Naive thymus-derived CD8-positive, alpha-beta T cell (primary cell): ENCODE measurements at regions not wholly inside any gene's neighbourhood (a gene's known extent, or its start where the extent isn't known, plus 50 kb on each side); places are given as distances from the start of the nearest gene placed in this dataset.

Experiments
- ATAC-seq, 2 donors: fragments of 150-1000 bp; cut with Tn5 transposase in 1 of 2; sonication (Bioruptor Pico), chemical (Tn5 transposase) in 1 of 2; 1 replicate in 1 of 2; 2 replicates in 1 of 2; pipeline ENCODE4 v1.10.0; 2021; ENCODE audit warnings: mild to moderate bottlenecking in 2 of 2, moderate library complexity in 2 of 2
- POLR2A ChIA-PET: fragments of 350-600 bp; sonication (Branson Sonifier 250); formaldehyde crosslinking; loops from one replicate; lab custom pipeline; 2021; ENCODE audit warnings: antibody characterized with exemption; lab: Charles Lee
- DNase-seq, 10 donors: peaks; one replicate each; pipeline versions ENCODE4 v3.0.0 to v3.0.0-alpha.2; 2020 to 2022
- H3K27ac Mint-ChIP-seq, 10 donors: one replicate each; pipeline ENCODE4 v1.8.0; 2020 to 2022; ENCODE audit warnings: mild to moderate bottlenecking in 10 of 10, mixed read lengths in 10 of 10, moderate library complexity in 4 of 10, inconsistent platforms in 1 of 10
- H3K27me3 Mint-ChIP-seq, 5 donors: one replicate each; pipeline ENCODE4 v1.8.0; 2021 to 2022; ENCODE audit warnings: mixed read lengths in 5 of 5
- H3K36me3 Mint-ChIP-seq, 3 donors: one replicate each; pipeline ENCODE4 v1.8.0; 2020 to 2022; ENCODE audit warnings: mixed read lengths in 3 of 3, mild to moderate bottlenecking in 2 of 3, inconsistent platforms in 1 of 3
- H3K4me1 Mint-ChIP-seq, 4 donors: one replicate each; pipeline ENCODE4 v1.8.0; 2021 to 2022; ENCODE audit warnings: mixed read lengths in 4 of 4
- H3K4me3 Mint-ChIP-seq, 10 donors: one replicate each; pipeline ENCODE4 v1.8.0; 2020 to 2022; ENCODE audit warnings: mild to moderate bottlenecking in 10 of 10, mixed read lengths in 10 of 10, moderate library complexity in 6 of 10, inconsistent platforms in 1 of 10
- H3K9me3 Mint-ChIP-seq, 9 donors: one replicate each; pipeline ENCODE4 v1.8.0; 2020 to 2022; ENCODE audit warnings: mixed read lengths in 9 of 9, mild to moderate bottlenecking in 3 of 9, inconsistent platforms in 1 of 9, moderate library complexity in 1 of 9

DNA sequence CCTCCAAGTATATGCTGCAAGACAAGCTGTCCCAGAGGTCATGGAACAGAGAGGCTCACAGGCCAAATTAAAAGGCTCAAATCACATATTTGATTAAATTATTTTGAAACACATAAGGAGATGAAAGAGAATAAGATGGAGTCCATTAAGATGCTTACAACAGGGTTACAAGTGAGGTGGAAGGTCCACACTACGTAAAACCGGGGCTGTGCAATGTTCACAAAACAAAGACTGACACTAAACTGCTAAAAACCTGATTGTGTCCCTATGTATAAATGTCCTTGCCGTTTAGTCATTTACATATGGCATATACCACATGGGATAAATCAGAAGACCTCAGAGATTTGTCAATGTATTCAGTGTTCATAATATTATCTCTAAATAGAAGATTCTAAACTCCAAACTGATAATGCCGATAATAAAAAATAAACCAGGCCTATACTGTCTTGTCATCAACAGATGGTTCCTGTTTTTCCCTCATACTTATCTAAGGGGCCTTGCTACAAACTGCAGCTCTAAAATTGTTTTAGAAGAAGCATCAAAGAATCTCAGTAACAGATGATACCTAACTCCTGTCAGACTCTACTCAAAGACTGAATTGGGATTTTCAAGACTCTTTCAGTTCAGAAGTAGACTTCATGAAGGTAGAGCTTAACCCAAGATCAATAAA is 51.8 kb upstream of the RIPOR2 start:
- Mint-ChIP-seq H3K9me3 (peaks cover 0 to 8% (median 6%) of the 10 kb centered on the region in 9 donors), H3K4me3 (peak overlapping the region in 5 of 10 donors; percentile 6 to 51 (median 27)), H3K27me3 (no peaks in the 10 kb centered on the region), H3K4me1 (peaks cover 39 to 85% (median 79%) of the 10 kb centered on the region in 4 donors), H3K27ac (peak overlapping the region in 9 of 10 donors; percentile 13 to 82 (median 71)), H3K36me3 (peaks cover 0 to 18% (median 5%) of the 10 kb centered on the region in 3 donors)
- POLR2A ChIA-PET = interaction anchor here (1.0 to 6.2 kb wide), 9 partner anchors 18 to 122 kb away, joined by 3 to 289 read pairs (median 3); partner anchors contain the start of gene RIPOR2
- DNase-seq = no peak
- no peak for ATAC-seq

DNA sequence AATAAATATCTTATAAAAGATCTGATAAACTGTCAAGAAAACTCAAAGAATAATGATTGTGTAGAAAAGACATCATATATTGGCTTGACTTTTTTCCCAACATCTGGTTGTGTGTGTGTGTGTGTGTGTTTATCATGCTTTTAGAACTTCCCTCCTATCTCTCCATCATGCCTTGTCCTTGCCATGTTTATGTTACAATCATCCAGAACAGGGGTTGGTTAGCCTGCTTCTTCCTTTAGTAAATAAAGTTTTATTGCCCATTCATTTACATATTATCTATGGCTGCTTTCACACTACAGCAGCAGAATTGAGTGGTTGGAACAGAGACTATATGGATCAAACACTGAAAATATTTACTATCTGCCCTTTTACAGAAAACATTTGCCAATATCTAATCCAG is 52.8 kb upstream of the RIPOR2 start:
- peak overlapping the region in 8 of 10 donors; percentile 16 to 79 (median 30) for H3K27ac Mint-ChIP-seq
- peaks cover 0 to 20% (median 5%) of the 10 kb centered on the region in 3 donors for H3K36me3 Mint-ChIP-seq
- ATAC-seq (no peak), DNase-seq (no peak)
- peaks cover 39 to 83% (median 82%) of the 10 kb centered on the region in 4 donors for H3K4me1 Mint-ChIP-seq
- H3K9me3 Mint-ChIP-seq = peaks cover 0 to 8% (median 6%) of the 10 kb centered on the region in 9 donors
- H3K27me3 Mint-ChIP-seq = no peaks in the 10 kb centered on the region
- peak overlapping the region in 3 of 10 donors; percentile 4 to 11 (median 10) for H3K4me3 Mint-ChIP-seq
- POLR2A ChIA-PET = interaction anchor here (1.0 to 6.2 kb wide), 7 partner anchors 19 to 78 kb away, joined by 3 to 289 read pairs (median 7); partner anchors contain the start of gene RIPOR2

DNA sequence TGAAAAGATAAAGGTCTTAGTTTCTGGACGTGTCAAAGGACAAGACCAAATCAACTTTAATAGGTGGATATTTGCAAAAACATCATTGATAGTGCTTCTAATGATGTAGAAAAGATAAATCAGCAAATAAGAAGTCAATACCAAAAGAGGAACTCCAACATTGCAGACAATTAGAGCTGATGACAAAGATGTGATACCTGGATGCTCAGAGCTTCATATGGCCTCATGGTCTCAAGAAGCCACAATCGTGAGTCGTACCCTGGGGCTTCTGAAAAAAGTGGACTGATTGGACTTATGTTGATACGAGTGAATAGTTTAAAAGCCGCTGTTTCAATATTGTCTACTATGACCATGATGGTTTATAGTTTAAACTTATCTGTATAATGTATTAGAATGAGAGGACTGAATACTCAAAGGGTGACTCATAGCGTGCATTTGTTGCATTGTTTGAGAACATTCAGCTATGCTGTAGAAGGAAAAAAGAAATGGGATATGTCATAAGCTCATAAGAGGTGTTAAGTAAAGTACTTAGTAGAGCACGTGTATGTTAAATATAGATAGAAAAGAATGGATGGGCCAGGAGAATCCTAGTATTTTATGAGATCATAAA is 54.6 kb upstream of the RIPOR2 start:
- POLR2A ChIA-PET = interaction anchor here (1.1 to 6.2 kb wide), 13 partner anchors 12 to 133 kb away, joined by 3 to 289 read pairs (median 18); partner anchors contain the start of gene RIPOR2
- Mint-ChIP-seq H3K4me1 (peaks cover 41 to 85% (median 82%) of the 10 kb centered on the region in 4 donors), H3K36me3 (peaks cover 0 to 20% (median 5%) of the 10 kb centered on the region in 3 donors), H3K27me3 (no peaks in the 10 kb centered on the region), H3K4me3 (peak overlapping the region; percentile 16 to 82 (median 68)), H3K9me3 (peaks cover 0 to 8% (median 6%) of the 10 kb centered on the region in 9 donors), H3K27ac (peak overlapping the region; percentile 80 to 96 (median 93))
- ATAC-seq = no peak
- no peak for DNase-seq

DNA sequence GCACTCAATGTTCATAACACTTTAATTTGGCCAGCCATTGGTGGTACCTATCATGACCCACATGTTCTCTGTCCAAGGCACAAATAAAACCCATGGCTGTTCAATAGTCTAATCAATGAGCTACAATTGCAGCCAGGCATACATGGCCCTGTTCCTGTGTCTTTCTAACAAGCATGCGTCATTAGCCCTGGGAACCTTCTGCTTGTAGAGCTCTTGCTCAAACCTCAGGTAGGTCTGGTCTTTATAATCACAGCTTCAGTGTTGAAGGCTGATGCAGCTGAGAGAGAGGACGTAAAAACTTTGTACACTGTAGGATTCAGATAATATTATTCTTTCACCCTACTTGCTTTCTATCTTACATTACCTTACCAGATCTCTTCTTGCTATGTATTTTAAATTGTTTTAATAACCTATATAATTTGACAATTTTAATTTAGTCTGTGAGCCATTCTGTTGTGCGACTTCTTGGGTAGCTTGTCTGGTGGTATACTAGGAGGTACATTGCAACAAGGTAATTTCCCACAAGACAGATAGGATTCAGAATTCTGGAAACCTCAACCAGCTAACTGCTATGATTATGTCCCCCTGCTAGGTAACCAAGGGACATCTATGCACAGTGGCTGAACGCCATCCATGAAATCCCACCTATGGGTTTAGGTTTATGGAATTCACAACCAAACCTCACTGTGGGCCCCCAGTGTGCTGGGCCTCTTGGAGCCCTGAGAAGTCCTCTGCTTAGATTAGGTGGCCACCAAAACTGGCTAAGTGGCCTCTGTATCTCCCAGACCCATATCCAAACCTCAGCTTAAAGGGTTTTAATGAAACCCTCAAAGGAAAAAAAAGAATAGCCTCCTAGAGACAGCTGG is 55.4 kb upstream of the RIPOR2 start:
- DNase-seq = peak in 4 of 10 donors; percentile 25 to 43 (median 27)
- peaks cover 40 to 82% (median 77%) of the 10 kb centered on the region in 4 donors for H3K4me1 Mint-ChIP-seq
- ATAC-seq = peak; percentile 57 to 72
- H3K36me3 Mint-ChIP-seq = peaks cover 0 to 20% (median 5%) of the 10 kb centered on the region in 3 donors
- peak overlapping the region; percentile 36 to 82 (median 70) for H3K4me3 Mint-ChIP-seq
- H3K27ac Mint-ChIP-seq = peak overlapping the region; percentile 89 to 96 (median 93)
- peaks cover 0 to 8% (median 6%) of the 10 kb centered on the region in 9 donors for H3K9me3 Mint-ChIP-seq
- POLR2A ChIA-PET = interaction anchor here (0.7 to 6.2 kb wide), 29 partner anchors 9 to 272 kb away, joined by 3 to 289 read pairs (median 6); partner anchors contain the start of genes C6orf62 and RIPOR2
- no peaks in the 10 kb centered on the region for H3K27me3 Mint-ChIP-seq

DNA sequence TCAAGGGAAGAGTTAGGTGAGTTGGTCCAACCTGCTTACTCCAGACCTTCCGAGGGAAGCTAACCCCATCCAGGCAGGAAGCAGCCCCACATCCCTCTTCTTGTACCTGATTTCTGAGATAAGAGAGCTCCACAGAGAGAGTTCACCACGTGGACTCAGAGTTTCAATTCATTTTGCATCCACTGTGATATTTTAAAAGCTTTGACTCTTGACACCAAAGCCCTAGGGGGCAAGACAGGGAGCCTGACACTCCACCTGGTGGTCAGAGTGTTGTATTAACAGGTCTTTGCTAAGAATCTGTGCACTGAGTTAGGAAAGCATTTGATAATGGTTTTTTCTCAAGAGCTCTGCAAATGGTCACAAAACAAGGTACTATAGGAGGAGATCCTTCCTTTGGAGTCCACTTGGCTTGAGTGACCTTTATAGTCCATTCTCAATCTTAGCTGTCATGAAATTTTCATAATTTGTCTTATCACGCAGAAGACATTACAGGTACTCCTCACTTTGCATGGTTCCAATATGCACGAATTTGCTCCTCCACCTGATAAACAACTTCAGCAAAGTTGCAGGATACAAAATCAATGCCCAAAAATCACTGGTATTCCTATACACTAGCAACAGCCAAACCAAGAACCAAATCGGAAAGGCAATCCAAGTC is 56.2 kb upstream of the RIPOR2 start:
- Mint-ChIP-seq H3K27ac (peak overlapping the region; percentile 89 to 96 (median 93)), H3K9me3 (peaks cover 0 to 8% (median 4%) of the 10 kb centered on the region in 9 donors), H3K36me3 (peaks cover 0 to 12% (median 0%) of the 10 kb centered on the region in 3 donors), H3K4me1 (peaks cover 44 to 82% (median 77%) of the 10 kb centered on the region in 4 donors), H3K27me3 (no peaks in the 10 kb centered on the region), H3K4me3 (peak overlapping the region; percentile 36 to 82 (median 70))
- POLR2A ChIA-PET = interaction anchor here (0.9 to 6.2 kb wide), 28 partner anchors 9 to 272 kb away, joined by 3 to 289 read pairs (median 6); partner anchors contain the start of genes C6orf62 and RIPOR2
- peak; percentile 86 to 88 for ATAC-seq
- peak; percentile 50 to 90 (median 78) for DNase-seq

DNA sequence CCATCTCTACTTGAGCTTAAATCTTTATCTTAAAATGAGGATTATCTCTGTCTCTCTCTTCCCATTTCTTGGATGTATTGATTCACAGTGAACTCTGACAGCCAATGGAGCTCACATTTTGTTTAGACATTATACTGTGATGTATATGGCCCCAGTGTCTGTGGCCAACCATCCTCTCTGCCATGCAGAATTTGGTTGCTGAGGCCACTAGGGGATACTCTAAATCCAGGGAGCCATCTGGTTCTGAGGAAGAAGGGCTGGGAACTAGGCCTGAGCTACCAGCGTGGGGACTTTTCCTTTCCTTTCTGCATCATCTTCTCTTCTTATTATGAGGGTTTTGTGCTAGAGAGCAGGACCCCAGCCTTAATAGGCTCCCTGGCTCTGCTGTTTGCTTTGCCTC is 59.1 kb upstream of the RIPOR2 start:
- Mint-ChIP-seq H3K4me1 (peaks cover 49 to 91% (median 82%) of the 10 kb centered on the region in 4 donors), H3K4me3 (peak overlapping the region in 1 of 10 donors; percentile 20), H3K27me3 (no peaks in the 10 kb centered on the region), H3K9me3 (peaks cover 0 to 2% (median 0%) of the 10 kb centered on the region in 9 donors), H3K36me3 (peaks cover 0 to 4% (median 0%) of the 10 kb centered on the region in 3 donors), H3K27ac (peak overlapping the region in 7 of 10 donors; percentile 12 to 92 (median 61))
- DNase-seq (no peak), ATAC-seq (no peak)
- POLR2A ChIA-PET = interaction anchor here (0.6 to 3.6 kb wide), 9 partner anchors 9 to 137 kb away, joined by 3 to 23 read pairs (median 4); partner anchors contain the start of gene RIPOR2

DNA sequence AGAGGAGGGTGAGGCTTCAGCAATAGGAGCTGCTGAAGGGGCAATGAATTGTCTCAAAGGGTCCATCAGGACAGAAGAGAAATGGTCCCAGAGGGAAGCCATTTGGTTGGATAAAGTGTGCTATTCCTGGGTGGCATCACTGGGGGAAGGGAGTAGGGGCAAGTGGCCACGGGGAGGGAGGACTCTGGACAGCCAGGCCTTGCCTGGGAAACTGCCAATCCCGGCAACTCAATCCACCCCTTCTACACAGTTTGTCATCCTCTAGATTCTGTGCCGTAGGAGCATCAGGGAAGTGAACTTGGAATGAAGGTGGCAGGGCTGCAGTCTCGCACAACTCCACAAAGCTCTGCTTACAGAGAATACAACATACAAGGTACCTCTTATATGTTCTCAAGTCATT is 59.5 kb upstream of the RIPOR2 start:
- no peak for DNase-seq
- H3K27ac Mint-ChIP-seq = peak overlapping the region in 6 of 10 donors; percentile 12 to 92 (median 62)
- no peaks in the 10 kb centered on the region for H3K27me3 Mint-ChIP-seq
- peaks cover 0 to 2% (median 0%) of the 10 kb centered on the region in 3 donors for H3K36me3 Mint-ChIP-seq
- POLR2A ChIA-PET = interaction anchor here (0.7 to 3.6 kb wide), 7 partner anchors 9 to 137 kb away, joined by 3 to 23 read pairs (median 5); partner anchors contain the start of gene RIPOR2
- peaks cover 50 to 92% (median 83%) of the 10 kb centered on the region in 4 donors for H3K4me1 Mint-ChIP-seq
- ATAC-seq = no peak
- H3K4me3 Mint-ChIP-seq = no peak overlapping the region
- peaks cover 0 to 2% (median 0%) of the 10 kb centered on the region in 9 donors for H3K9me3 Mint-ChIP-seq

DNA sequence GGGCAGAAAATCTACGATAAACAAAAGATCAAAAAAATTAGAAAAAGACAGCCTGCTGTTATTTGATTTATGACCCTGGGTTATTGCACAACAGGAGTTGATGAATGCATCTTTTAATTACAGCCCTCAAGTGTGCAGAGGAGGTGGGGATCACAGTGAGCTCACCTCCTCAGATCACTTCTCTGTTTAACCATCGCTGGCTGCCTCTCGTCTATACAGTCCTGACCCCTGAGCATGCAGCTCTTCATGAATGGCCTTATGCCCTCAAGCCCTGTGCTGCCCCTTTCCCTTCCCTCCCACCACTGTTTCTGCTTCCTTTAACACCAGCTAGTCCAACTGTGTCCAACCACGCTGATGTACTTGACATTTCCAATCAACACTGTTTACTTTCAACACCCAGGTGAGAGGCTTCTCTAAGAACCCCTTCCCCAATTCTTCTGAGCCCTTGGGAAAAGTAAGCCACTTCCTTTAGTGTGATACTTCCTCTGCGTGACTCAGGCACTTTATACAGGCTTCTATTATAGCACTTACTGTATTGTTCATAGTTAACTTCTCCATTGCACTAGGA is 60.6 kb upstream of the RIPOR2 start:
- POLR2A ChIA-PET = interaction anchor here (0.6 to 3.6 kb wide), 5 partner anchors 10 to 129 kb away, joined by 3 to 23 read pairs (median 4); partner anchors contain the start of gene RIPOR2
- ATAC-seq = peak in 1 of 2 donors; percentile 22

DNA sequence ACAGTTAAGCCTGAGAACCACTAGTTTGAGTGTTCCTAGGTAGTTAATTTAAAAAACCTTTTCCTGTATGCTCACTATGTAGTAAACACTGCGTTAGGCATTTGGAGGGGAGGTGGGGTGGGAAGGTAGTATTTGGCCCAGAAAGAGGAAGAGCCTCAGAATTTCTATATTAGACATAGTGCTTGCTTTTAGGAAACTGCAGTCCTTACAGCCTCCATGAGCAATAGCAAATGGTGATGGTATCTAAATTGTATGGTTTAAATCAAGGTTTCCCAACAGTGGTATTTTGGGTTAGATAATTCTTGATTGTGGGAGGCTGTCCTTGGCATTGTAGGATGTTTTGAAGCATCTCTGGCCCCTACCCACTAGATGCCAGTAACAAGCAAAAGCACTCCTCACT is 61.5 kb upstream of the RIPOR2 start:
- ATAC-seq = peak in 1 of 2 donors; percentile 22
- POLR2A ChIA-PET = interaction anchor here (1.0 kb wide), 1 partner anchor 12 kb away, joined by 5 read pairs; no protein-coding TSS in a partner anchor

More for the DNA sequence above, 60.6 kb upstream of the RIPOR2 start:
- peaks cover 0 to 2% (median 0%) of the 10 kb centered on the region in 3 donors for H3K36me3 Mint-ChIP-seq
- H3K27me3 Mint-ChIP-seq = no peaks in the 10 kb centered on the region
- peak overlapping the region; percentile 1 to 85 (median 72) for H3K27ac Mint-ChIP-seq
- H3K4me3 Mint-ChIP-seq = peak overlapping the region in 8 of 10 donors; percentile 4 to 49 (median 16)
- peaks cover 44 to 85% (median 76%) of the 10 kb centered on the region in 4 donors for H3K4me1 Mint-ChIP-seq
- peaks cover 0 to 2% (median 0%) of the 10 kb centered on the region in 9 donors for H3K9me3 Mint-ChIP-seq
- DNase-seq = no peak

DNA sequence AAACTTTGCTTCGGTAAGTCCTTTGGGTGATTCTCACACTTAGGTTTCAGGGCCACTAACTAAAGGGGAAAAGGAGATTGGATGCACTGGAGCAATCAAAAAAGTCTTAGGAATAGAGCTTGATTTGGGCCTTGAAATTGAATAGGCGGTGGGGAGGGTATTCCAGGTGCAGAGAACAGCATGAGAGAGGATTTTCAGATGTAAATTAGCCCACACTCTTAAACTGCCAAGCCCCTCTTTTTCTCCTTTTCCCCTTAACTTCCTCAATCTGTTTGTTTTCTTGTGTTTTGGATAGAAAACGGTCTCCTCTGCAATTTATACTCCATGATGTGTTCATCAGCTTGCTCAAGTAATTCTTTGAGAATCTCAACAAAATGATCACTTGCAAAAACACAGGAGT is 62.1 kb upstream of the RIPOR2 start:
- Mint-ChIP-seq H3K9me3 (peaks cover 0 to 2% (median 0%) of the 10 kb centered on the region in 9 donors), H3K27ac (peak overlapping the region in 7 of 10 donors; percentile 11 to 87 (median 46)), H3K4me1 (peaks cover 35 to 77% (median 65%) of the 10 kb centered on the region in 4 donors), H3K36me3 (peaks cover 0 to 1% (median 0%) of the 10 kb centered on the region in 3 donors), H3K27me3 (no peaks in the 10 kb centered on the region), H3K4me3 (peak overlapping the region in 2 of 10 donors; percentile 13 to 40)
- POLR2A ChIA-PET = interaction anchor here (1.0 kb wide), 1 partner anchor 11 kb away, joined by 5 read pairs; no protein-coding TSS in a partner anchor
- DNase-seq = no peak
- ATAC-seq = no peak

More for the DNA sequence above, 61.5 kb upstream of the RIPOR2 start:
- peak overlapping the region in 9 of 10 donors; percentile 1 to 87 (median 32) for H3K27ac Mint-ChIP-seq
- no peaks in the 10 kb centered on the region for H3K27me3 Mint-ChIP-seq
- H3K9me3 Mint-ChIP-seq = peaks cover 0 to 2% (median 0%) of the 10 kb centered on the region in 9 donors
- peaks cover 0 to 2% (median 0%) of the 10 kb centered on the region in 3 donors for H3K36me3 Mint-ChIP-seq
- no peak for DNase-seq
- peaks cover 37 to 76% (median 68%) of the 10 kb centered on the region in 4 donors for H3K4me1 Mint-ChIP-seq
- H3K4me3 Mint-ChIP-seq = peak overlapping the region in 4 of 10 donors; percentile 1 to 34 (median 22)
